ENCODE measurements at regions not wholly inside any gene's neighbourhood (a gene's known extent, or its start where the extent isn't known, plus 50 kb on each side); places are given as distances from the start of the nearest gene placed in this dataset.
A peak's percentile ranks its signal among the peaks of the same experiment; 100 is the strongest.
"Not testable (repeated sequence)": the region's sequence is repeated elsewhere in the genome, so short reads cannot be mapped to it uniquely, and the experiment has no call there.

GRCh38 chr13:37510441-37510840, 88.1 kb downstream of the POSTN start:
- CTCF ChIA-PET = interaction anchor here (0.7 to 1.5 kb wide), 2 partner anchors 9 to 19 kb away, joined by 4 to 5 read pairs; no protein-coding TSS in a partner anchor
- TF ChIP-seq CTCF (IDR thresholded peaks at IDR 0.05; ENCODE audit: unreplicated experiment) = no peak
- H3K36me3 Mint-ChIP-seq (ENCODE audit: insufficient read depth, unreplicated experiment) = no peaks in the 10 kb centered on the region

GRCh38 chr13:37505531-37505930, 93.0 kb downstream of the POSTN start:
- Mint-ChIP-seq H3K9me3 (ENCODE audit: unreplicated experiment) (no peaks in the 10 kb centered on the region), H3K4me3 (ENCODE audit: unreplicated experiment) (no peak overlapping the region), H3K4me1 (ENCODE audit: insufficient read depth, unreplicated experiment) (peaks cover 14% of the 10 kb centered on the region), H3K27ac (ENCODE audit: low read depth, unreplicated experiment) (no peak overlapping the region), H3K36me3 (ENCODE audit: insufficient read depth, unreplicated experiment) (no peaks in the 10 kb centered on the region), H3K27me3 (ENCODE audit: insufficient read depth, unreplicated experiment) (no peaks in the 10 kb centered on the region)
- no peak for DNase-seq (ENCODE audit: unreplicated experiment)
- intact Hi-C loops (cut with micrococcal nuclease) = no loop called here
- ChIA-PET POLR2A (no interaction called here), CTCF (interaction anchor here (0.6 kb wide), 1 partner anchor 389 kb away, joined by 3 read pairs; no protein-coding TSS in a partner anchor)
- no TSS peak for BruUV-seq (replicated peaks)
- TF ChIP-seq CTCF (IDR thresholded peaks at IDR 0.05; ENCODE audit: unreplicated experiment) = no peak

More at GRCh38 chr13:37510441-37510840, 88.1 kb downstream of the POSTN start:
- no TSS peak for BruUV-seq (replicated peaks)
- Mint-ChIP-seq H3K27ac (ENCODE audit: low read depth, unreplicated experiment) (peak overlapping the region; percentile 68), H3K4me1 (ENCODE audit: insufficient read depth, unreplicated experiment) (peaks cover 24% of the 10 kb centered on the region), H3K9me3 (ENCODE audit: unreplicated experiment) (no peaks in the 10 kb centered on the region), H3K4me3 (ENCODE audit: unreplicated experiment) (no peak overlapping the region), H3K27me3 (ENCODE audit: insufficient read depth, unreplicated experiment) (no peaks in the 10 kb centered on the region)
- DNase-seq (ENCODE audit: unreplicated experiment) = peak; percentile 75
- POLR2A ChIA-PET = interaction anchor here (0.6 to 2.1 kb wide), 11 partner anchors 9 to 281 kb away, joined by 3 to 7 read pairs (median 4); no protein-coding TSS in a partner anchor
- intact Hi-C loops (cut with micrococcal nuclease) = no loop called here

- no peak for DNase-seq (ENCODE audit: unreplicated experiment)
- Mint-ChIP-seq H3K36me3 (ENCODE audit: insufficient read depth, unreplicated experiment) (no peaks in the 10 kb centered on the region), H3K4me1 (ENCODE audit: insufficient read depth, unreplicated experiment) (peaks cover 8% of the 10 kb centered on the region), H3K27ac (ENCODE audit: low read depth, unreplicated experiment) (no peak overlapping the region), H3K27me3 (ENCODE audit: insufficient read depth, unreplicated experiment) (no peaks in the 10 kb centered on the region), H3K9me3 (ENCODE audit: unreplicated experiment) (no peaks in the 10 kb centered on the region), H3K4me3 (ENCODE audit: unreplicated experiment) (no peak overlapping the region)
- ChIA-PET CTCF (no interaction called here), POLR2A (no interaction called here)
- TF ChIP-seq CTCF (IDR thresholded peaks at IDR 0.05; ENCODE audit: unreplicated experiment) = no peak
- BruUV-seq (replicated peaks) = no TSS peak
- intact Hi-C loops (cut with micrococcal nuclease) = no loop called here
Measured at GRCh38 chr13:37504251-37504650, 94.3 kb downstream of the POSTN start.

- Mint-ChIP-seq H3K36me3 (ENCODE audit: insufficient read depth, unreplicated experiment) (no peaks in the 10 kb centered on the region), H3K27me3 (ENCODE audit: insufficient read depth, unreplicated experiment) (no peaks in the 10 kb centered on the region), H3K9me3 (ENCODE audit: unreplicated experiment) (no peaks in the 10 kb centered on the region), H3K27ac (ENCODE audit: low read depth, unreplicated experiment) (no peak overlapping the region), H3K4me3 (ENCODE audit: unreplicated experiment) (no peak overlapping the region), H3K4me1 (ENCODE audit: insufficient read depth, unreplicated experiment) (peaks cover 6% of the 10 kb centered on the region)
- CTCF ChIA-PET = no interaction called here
- BruUV-seq (replicated peaks) = no TSS peak
- no peak for DNase-seq (ENCODE audit: unreplicated experiment)
- no peak for TF ChIP-seq CTCF (IDR thresholded peaks at IDR 0.05; ENCODE audit: unreplicated experiment)
- intact Hi-C loops (cut with micrococcal nuclease) = no loop called here
- POLR2A ChIA-PET = interaction anchor here (0.6 kb wide), 1 partner anchor 1160 kb away, joined by 3 read pairs; no protein-coding TSS in a partner anchor
Measured at GRCh38 chr13:37503287-37503686, 95.3 kb downstream of the POSTN start.

- H3K36me3 Mint-ChIP-seq (ENCODE audit: insufficient read depth, unreplicated experiment); H3K27ac Mint-ChIP-seq (ENCODE audit: low read depth, unreplicated experiment); H3K9me3 Mint-ChIP-seq (ENCODE audit: unreplicated experiment); H3K4me1 Mint-ChIP-seq (ENCODE audit: insufficient read depth, unreplicated experiment); intact Hi-C loops (cut with micrococcal nuclease); CTCF ChIA-PET; DNase-seq (ENCODE audit: unreplicated experiment); H3K27me3 Mint-ChIP-seq (ENCODE audit: insufficient read depth, unreplicated experiment); H3K4me3 Mint-ChIP-seq (ENCODE audit: unreplicated experiment); BruUV-seq (replicated peaks): not testable (repeated sequence)
- POLR2A ChIA-PET = interaction anchor here (0.6 kb wide), 2 partner anchors 178 to 1161 kb away, joined by 3 read pairs; no protein-coding TSS in a partner anchor
Measured at GRCh38 chr13:37502303-37502993, 96.1 kb downstream of the POSTN start.

All from MCF 10A (cell line).